GM18498 (cell line): ENCODE measurements at regions not wholly inside any gene's neighbourhood (a gene's known extent, or its start where the extent isn't known, plus 50 kb on each side); places are given as distances from the start of the nearest gene placed in this dataset.
"Not testable (repeated sequence)": the region's sequence is repeated elsewhere in the genome, so short reads cannot be mapped to it uniquely, and the experiment has no call there.

ENCODE experiments used
- ATAC-seq: cut with Tn5 transposase; IDR thresholded peaks from one replicate; pipeline ENCODE4 v1.9.1; 2021; ENCODE audit warnings: mild to moderate bottlenecking, moderate library complexity; ENCODE audit not compliant: unreplicated experiment

DNA sequence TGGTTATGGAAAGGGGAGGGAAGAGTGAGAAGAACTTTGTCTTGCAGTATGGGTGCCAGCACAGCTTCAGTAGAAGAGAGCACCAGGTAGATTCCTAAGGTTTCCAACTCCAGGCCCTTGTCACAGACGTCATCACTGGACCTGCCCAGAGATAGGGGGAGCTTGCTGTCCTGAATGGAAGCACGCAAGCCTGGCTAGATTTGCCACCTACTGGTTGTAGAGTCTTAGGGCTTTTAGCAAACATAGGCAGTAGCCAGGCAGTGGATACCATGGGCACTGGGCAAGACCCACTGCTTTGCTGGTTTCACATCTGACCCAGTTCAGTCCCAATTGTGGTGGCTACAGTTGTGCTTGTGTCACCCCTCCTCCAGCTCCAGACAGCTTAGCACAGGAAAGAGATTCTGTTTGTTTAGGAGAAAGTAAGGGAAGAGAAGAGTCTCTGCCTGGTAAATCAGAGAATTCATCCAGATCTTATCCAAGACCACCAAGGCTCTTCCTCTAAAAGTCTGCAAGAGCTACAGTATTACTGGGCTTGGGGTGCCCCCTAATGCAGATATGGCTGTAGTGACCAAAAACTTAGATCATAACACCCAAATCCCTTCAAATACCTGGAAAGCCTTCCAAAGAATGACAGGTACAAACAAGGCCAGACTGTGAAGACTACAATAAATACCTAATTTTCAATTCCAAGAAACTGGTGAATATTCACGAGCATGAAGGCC lies 158.9 kb downstream of the HINT1 start:
- ATAC-seq: no peak

DNA sequence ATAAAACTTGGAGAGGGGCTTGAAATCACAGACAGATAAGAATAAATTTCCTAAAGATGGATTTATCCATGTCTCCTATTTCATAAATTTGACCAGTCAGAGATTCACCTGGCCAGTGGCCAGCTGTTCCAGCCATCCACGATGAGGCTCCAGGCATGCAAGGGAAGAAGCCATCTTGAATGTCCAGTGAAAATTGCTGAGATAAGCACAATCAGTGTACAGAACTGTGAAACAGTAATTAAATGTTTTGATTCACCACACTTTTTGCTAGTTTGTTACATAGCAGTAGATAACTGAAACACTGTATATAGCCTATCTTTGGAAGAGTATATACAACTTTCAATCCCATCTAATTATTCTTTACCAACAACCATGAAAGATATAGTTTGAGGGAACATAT lies 163.5 kb downstream of the HINT1 start:
- ATAC-seq: no peak

DNA sequence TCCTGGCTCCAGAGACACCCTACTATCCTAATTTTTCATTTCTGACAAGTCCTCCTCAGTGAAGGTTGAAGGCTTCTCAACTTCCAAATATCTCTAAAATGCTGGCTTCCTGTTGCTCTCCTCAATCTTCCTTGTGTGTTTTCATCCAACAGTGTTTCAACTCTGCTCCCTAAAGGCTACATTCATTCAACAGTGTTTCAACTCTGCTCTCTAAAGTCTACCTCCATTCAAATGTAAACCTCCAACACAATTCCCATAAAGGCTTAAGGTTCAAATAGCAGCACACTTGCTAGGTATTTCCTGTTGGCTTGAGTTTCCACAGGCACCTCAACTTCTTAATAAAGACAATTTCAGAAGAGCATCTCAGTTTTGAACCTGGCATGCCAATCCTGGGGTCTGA lies 164.8 kb downstream of the HINT1 start:
- ATAC-seq: no peak

DNA sequence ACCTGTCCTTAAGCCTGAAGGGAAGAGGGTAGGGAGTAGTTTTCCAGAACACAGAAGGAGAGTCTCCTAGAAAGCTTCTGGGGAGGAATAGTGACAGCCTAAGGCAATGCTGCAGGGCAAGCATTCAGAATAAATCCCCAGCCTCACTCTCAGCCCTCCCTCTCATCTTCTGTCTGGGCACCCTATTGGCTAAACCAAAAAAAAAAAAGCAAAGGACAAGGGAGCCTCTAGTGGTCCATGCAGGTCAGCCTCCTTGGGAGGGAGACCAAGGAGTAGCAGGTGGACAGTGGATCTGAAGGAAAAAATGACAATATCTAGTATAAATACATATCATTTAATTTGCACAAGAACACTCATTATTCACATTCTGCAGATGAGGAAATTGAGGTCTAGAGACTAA lies 168.3 kb downstream of the HINT1 start:
- not testable (repeated sequence) for ATAC-seq

DNA sequence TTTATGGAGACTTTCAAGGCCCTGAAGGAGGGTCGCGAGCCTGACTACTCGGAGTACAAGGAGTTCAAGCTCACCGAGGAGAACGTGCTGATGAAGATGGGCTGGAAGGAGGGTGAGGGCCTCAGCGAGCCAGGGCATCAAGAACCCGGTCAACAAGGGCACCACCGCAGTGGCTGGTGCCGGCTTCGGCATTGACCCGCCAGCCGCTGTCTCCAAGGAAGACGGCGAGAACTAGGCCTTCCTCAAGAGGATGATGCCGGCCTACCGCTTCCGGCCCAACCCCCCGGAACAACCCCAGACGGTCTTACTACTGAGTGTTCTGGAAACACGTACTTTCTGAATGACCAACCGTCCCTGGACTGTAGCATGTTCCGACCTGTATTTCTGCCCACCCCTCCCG lies 169.2 kb downstream of the HINT1 start:
- ATAC-seq: no peak

DNA sequence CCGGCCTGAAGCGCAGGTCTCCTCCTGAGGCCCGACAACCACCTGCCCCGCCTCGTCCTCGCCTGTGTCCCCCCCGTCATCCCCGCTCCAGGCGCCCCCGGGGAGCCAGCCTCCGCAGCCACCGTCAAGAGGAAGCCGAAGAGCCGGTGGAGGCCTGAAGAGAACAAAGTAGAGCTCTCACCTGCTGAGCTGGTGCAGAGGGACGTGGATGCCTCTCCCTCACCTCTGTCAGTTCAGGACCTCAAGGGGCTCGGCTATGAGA lies 169.9 kb downstream of the HINT1 start:
- no peak for ATAC-seq

DNA sequence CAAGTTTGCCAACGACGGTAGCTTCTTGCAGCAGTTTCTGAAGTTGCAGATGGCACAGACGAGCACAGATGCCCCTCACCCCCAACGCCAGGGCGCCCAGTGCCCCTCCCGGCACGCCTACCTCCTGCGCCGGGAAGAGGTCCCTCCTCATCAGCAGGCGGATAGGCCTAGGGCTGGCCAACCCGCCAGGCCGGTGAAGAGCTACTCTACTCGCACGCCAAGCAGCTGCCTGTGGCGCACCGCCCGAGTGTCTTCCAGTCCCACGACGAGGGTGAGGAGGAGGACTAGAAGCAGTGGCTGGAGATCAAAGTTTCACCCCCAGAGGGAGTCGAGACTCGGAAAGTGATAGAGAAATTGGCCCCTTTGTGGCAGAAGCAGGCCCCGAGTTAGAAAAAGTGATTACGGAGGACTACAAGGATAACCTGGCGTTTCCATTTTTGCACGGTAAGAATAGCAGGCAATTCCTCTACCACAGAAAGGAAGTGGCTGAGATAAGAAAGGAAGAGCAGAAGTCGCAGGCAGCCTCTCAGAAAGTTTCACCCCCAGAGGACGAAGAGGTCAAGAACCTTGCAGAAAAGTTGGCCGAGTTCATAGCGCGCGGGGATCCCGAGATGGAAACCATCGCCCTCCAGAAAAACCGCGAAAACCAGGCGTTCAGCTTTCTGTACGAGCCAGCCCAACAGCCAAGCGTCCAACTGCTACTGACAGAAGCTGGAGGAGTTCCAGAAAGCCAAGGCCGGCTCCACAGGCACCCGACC lies 170.4 kb downstream of the HINT1 start:
- ATAC-seq: no peak

DNA sequence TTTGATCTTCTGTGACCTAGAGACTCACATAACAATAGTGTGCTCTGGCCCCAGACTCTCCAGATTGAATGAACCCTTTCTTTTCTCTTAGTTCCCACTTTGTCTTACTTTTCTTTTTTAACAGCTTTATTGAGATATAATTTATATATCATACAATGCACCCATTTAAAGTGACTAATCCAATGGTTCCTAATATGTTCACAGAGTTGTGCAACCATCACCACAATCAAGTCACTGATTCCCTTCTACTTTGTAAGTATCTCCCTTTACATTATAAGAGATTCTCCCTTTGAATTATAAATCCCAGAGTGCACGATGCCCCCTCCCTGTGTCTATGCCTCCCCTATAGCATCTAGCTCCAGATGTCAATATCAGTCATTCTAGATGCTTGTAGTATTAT lies 172.4 kb downstream of the HINT1 start:
- ATAC-seq: no peak

DNA sequence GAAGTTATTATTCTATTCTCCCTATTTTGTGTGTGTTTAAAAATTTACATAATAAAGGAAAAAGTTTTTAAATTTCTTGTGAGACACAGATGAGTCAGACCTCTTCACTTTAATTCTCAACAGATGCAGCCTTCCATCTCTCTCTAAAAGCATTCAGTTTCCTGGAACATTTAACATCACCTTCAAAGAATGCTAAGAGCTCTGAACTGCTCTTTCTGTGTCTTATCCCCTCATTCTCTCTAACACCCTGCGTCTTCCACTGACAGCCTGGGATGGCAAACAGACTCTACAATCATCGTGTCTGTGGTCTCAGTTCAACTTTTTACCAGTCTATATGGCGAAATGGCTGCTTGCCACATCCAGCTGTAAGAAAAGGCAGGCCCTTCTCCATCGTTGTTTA lies 173.0 kb downstream of the HINT1 start:
- ATAC-seq: no peak

DNA sequence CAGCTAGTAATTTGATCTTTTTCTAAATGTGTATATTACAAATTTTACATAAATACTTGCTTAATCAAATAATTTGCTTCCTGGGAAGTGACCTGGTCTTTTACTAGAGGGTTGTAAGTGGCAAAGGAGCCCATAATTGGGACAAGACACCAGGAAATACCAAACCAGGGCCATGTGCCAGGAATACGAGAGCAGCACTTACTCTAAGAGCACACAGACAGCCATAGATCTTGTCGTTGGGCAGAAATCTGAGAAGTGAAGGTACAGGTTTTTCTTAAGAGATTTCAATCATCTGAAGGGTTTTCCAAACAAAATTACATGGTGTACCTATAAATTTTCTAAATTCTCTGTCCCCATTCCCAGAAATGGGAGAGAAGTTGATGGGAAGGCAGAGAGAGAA lies 179.3 kb downstream of the HINT1 start:
- ATAC-seq: no peak

DNA sequence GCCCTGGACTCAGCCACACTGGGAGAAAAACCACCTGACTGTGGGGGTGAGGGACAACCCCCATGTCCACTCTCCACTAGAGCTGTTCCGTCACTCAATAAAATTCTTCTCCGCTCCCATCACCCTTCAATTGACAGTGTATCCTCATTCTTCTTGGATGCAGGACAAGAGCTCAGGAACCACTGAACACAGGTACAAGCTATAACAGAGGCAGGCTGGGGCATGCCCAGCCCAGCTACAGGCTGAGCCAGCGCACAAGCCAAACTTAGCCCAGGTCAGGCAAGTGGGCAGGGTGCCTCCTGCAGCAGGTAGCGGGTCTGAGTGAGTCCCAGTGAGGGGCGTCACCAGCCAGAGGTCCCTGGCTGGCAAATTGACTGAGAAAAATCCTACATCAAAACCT lies 183.4 kb downstream of the HINT1 start:
- ATAC-seq: no peak

DNA sequence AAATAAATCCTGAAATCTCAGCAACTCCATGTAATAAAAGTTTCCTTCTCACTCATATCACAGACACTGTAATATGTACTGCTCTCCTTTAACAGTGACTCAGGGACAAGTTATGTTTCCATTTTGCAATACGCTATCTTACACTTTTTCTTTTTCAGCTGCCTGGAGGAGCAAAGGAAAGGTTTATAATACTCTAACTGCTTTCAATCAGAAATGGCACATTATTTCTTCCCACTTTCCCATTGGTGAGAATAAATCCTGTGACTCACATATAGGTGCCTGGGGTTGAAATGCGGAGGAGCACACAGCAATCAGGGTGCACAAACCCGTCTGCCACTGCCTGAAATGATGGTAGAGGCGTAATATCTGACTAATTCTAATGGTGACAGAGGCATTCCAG lies 186.6 kb downstream of the HINT1 start:
- no peak for ATAC-seq

DNA sequence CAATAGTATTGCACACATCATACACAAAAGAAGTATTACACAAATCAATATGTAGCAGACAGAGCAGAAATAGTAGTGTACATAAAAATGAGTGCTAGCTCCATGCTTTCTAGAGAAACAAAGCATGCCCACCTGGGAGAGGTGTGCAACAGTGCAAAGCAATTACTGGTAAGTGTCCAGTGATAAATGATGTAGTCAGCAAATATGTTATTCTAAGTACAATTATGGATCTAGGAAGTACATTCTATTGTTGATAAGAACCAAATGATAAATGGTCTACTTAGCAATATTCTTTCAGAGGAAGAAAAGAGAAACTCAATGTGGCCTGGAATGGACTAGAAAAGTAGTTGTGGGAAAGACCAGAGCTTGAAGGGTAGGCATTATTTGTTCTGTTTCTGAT lies 188.6 kb downstream of the HINT1 start:
- ATAC-seq: no peak

DNA sequence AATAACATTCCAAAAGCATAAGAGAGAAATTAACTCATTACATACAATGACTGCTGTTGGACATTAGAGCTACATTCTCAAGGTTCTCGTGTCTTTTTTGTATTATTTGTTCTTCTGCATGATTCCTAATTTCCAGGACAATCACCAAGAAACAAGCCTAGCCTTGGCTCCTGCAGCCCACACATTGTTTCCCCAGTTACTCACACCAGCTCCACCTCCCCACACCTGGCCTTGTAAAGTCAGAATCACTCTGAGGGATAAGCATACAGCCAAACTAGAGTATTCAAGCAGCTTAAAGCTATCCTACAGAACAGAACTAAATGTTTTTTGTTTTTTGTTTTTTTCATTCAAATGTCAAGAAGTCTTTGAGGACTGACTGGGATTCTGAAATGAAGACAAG lies 189.2 kb downstream of the HINT1 start:
- no peak for ATAC-seq

DNA sequence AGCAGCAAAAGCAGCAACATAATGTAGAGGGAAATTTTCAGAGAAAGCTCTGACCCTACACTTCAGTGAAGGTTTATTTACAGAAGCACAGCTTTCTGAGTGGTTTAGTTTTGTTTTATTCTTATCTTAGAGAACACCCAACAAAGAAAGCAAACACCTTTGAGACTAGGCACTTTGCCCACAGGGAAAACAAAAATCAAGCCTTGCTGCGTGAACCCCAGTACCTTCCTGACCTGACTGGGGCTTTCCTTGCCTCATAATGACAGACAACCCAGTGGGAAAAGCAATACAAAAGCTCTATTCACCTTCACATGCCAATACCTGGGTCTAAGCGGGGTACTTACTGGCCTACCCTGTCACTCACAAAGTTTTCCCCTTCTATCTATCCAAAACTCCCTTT lies 189.8 kb downstream of the HINT1 start:
- no peak for ATAC-seq

DNA sequence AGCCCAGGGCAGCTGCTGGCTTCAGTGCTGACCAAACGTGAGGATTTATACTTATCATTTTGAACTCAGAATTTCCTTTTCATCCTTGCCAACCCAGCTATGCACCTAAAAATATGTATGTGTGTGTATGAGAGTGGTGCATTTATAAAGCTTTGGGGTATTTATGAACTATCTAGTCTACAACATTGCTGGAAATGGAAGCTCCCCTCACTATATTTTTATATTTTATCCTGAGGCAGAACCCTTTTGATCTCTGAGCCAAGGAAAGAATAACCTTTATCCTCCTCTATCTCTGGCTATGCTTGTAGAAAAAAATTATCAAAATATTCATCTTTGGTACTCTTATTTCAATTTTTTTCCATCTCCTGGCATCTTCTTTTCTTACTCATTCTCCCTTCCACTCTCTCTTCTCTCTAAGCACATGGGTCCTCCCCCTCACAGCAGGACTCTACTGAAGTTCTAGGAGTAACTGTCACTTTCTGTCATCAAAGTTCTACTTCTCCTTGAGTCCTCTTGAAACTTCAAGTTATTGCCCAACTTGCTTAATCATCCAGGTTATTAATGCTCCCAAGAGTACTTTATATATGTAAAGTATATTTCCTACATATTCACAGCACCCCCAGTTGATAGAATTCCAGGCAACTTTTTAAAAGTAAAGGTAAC lies 190.9 kb downstream of the HINT1 start:
- no peak for ATAC-seq

DNA sequence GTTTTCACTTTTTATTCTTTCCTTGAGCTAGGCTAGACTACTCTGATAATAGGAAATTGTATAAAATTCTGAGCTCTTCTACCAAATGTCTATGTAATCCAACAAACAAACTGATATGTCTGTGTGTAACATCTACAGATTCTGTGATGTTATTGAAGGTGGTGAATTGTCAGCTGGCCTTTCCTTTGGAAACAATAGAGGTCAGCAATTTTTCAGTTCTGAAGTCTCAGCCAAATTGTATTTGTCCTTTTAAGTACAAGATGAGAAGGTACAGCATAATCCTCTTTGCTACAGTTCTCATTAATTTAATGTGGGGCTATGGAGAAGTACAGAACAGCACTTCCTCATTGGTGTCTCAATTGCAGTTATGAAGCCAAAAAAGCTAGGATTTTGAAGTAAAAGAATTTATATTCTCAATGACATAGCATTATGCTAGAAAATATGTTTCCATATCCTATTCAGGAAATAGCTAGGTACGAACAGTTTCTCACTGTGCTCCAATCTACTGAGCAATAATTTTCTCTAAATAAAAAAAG lies 198.0 kb downstream of the HINT1 start:
- no peak for ATAC-seq

DNA sequence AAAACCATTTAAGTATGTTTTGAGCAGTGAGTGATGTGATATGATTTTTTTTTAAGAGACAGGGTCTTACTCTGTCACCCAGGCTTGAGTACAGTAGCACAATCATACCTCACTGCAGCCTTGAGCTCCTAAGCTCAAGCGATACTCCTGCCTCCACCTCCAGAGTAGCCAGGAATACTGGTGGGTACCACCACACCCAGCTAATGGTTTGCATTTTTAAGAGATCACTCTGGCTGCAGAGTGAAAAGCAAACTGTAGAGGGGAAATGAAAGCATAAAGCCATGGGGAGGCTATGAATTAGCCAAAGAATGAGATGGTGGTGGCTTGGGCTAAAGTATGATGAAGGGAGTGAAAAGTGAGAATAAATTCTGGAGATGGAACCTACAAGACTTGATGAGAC lies 199.1 kb downstream of the HINT1 start:
- no peak for ATAC-seq

DNA sequence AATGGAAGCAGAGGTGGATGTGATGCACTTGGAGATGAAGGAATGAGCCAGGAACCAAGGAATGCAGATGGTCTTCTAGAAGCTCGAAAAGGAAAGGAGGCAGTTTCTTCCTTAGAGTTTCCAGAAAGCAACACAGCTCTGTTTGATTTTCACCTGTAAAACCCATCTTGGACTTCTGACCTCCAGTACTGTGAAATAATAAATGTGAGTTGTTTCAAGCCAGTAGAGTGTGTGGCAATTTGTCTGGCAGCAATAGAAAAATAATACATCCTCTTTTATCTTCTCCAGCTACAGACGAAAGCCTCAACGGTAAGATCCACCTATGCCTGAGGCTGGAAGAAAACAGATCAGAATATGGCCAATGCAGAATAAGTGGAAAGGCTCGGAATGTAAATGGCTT lies 199.7 kb downstream of the HINT1 start:
- ATAC-seq: no peak

DNA sequence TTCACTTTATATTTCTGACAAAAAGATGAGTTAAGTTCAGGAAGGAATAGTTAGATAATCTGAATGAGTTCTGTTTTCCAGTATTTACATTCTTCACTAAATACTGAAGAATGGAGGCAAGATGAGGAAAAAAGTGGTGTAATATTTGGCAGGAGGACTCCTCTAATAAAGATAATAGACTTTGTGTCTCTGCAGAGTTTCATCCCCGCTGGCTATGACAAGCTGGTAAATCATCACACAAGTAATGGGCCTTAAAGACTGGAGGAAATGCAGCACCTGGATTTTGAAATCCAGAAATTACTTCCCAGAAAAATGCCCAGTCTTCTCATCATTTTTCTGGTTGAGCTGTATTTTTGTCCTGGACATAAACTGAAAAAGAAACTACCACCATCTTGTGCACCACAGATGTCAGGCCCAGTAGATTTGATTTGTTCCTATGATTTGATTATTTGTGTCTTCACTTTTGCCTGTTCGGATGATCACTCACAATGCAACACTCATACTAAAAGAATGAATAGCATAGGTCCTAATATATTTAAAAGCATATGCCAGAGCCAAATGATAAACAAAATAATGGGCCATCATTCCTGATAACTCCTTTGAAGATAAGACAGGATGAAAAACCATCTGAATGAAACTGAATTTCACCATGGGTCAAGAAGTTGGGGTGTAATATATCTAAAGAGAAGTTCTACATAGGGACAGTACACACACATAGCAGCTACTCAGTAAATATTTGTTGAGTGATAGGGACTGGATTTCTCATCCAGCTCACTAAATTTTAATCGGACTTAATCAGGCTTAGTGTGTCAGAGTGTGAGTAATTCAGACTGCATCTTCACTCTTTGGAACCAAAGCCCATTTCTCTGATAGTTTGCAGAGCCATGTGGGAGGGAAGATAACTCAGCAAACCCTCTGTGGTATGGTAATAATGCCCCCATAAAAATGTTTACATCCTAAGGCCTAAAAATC lies 200.5 kb downstream of the HINT1 start:
- ATAC-seq: no peak

DNA sequence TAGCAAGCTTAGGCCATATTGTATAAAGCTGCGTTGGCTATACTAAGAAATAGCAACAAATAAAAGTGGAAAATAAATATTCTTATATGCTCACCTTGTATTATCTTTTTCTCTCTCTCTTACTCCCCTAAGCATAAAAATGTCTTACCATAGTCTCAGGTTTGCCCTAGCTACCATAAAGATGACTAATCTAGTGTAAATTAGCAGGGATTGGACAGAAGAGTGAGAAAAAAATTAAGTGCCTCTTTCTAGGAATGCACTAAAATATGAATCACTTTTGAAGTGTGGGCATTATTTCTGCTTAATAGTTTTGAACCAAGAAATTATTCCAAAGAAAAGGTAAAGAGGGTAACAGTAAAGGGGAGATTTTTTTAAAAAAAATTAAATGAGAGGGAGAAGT lies 201.3 kb downstream of the HINT1 start:
- no peak for ATAC-seq
